G401 (cell line): ENCODE measurements at regions not wholly inside any gene's neighbourhood (a gene's known extent, or its start where the extent isn't known, plus 50 kb on each side); places are given as distances from the start of the nearest gene placed in this dataset.

Experiments used
- DNase-seq: peaks from one replicate; pipeline ENCODE4 v3.0.0-alpha.2; 2015; ENCODE audit warnings: low spot score
- in situ Hi-C: cut with HindIII; loops from 2 replicates; pipeline ENCODE4 v1.10.0; 2016; ENCODE audit warnings: low sequenced_read_pairs, mixed read lengths

- in situ Hi-C loops, result no loop called here
- peak; percentile 7 for DNase-seq
These were observed 146.7 kb downstream of the CTTN start for GRCh38 chr11:70544774-70545609.

DNA sequence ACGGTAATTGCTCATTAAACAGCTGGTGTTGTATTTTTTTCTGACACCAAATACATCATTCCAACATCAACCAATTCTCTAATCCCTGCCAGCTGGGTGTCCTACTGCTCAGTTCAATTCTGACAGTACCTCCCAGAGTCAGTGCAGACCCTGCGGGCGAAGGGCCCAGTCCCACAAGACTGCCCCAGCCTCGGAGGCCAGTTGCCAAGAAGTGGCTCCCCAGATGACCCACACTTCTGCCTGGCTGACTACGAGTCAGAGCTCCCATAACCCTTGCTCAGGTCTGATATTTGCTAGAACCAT, 147.2 kb downstream of the CTTN start:
- DNase-seq, result no peak
- in situ Hi-C loops, result no loop called here

DNA sequence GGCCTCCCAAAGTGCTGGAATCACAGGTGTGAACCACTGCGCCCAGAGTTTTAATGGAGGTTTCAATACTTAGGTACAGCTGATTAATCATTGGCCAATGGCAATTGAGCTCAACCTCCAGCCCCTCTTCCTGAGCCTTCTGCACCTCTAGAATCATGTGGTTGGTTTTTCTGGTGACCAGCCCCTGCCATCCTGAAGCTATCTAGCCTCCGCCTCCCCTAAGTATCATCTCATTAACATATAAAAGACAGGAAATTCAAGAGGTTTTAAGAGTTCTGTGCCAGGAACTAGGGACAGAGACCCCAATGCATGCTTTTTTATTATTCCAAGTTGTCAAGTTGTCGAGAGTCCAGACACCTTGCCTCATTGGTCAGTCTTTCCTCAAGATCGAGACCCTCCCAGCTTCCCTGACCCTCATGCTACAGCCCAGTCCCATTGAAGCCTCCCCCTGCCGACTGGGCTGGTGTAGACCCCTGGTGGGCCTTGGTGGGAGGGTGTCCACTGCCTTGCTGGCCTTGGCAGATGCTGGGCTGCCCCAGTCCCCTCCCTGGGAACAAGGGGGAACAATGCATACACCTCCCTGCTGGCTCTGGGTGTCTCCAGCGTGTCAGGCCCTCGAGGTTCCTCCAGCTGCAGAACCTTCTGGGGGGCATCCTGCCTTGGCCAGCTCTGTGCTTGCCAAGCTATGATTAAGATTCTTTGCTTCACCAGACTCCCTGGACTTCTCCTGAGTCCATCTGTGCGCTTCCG, 148.0 kb downstream of the CTTN start:
- DNase-seq, result no peak
- in situ Hi-C loops, result no loop called here

DNA sequence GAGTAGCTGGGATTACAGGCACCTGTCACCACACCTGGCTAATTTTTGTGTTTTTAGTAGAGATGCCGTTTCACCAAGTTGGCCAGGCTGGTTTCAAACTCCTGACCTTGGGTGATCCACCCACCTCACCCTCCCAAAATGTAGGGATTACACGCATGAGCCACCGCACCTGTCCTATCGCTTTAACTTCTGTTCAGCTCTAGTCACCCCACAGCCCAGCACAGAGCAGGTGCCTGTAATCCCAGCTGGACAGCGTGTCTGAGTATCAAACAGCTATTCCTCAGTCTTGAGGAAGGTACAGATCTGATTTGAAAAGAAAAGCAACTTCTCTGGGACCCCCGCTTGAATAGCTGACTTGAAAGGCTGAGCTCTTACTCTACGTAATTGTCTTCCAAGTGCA, 149.1 kb downstream of the CTTN start:
- in situ Hi-C loops, result no loop called here
- no peak for DNase-seq

GRCh38 chr11:70547821-70548670, 149.7 kb downstream of the CTTN start:
- in situ Hi-C loops, result no loop called here
- no peak for DNase-seq

- in situ Hi-C loops, result no loop called here
- DNase-seq, result no peak
These were observed 150.6 kb downstream of the CTTN start for GRCh38 chr11:70548976-70549375.

DNA sequence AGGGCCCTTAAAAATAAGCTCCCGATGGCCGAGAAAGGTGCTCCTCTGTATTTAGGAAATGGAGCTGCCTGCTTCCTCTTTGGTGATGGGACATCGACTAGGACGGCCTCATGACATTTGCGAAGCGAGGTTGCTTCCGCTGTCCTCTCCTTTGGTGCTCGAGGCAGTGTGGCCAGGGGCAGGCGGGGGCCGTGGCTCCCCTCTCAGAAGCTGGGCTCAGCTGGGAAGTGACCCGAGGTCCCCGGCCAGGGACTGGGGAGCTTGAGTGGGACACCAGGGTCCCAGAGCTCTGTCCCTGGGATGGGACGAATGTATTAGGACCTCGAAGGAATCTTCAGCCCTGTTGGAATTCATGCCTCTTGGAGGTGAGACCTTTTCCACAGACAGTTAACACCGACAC, 151.1 kb downstream of the CTTN start:
- in situ Hi-C loops, result no loop called here
- DNase-seq, result no peak

GRCh38 chr11:70549796-70550195, 151.5 kb downstream of the CTTN start:
- DNase-seq, result no peak
- in situ Hi-C loops, result no loop called here

DNA sequence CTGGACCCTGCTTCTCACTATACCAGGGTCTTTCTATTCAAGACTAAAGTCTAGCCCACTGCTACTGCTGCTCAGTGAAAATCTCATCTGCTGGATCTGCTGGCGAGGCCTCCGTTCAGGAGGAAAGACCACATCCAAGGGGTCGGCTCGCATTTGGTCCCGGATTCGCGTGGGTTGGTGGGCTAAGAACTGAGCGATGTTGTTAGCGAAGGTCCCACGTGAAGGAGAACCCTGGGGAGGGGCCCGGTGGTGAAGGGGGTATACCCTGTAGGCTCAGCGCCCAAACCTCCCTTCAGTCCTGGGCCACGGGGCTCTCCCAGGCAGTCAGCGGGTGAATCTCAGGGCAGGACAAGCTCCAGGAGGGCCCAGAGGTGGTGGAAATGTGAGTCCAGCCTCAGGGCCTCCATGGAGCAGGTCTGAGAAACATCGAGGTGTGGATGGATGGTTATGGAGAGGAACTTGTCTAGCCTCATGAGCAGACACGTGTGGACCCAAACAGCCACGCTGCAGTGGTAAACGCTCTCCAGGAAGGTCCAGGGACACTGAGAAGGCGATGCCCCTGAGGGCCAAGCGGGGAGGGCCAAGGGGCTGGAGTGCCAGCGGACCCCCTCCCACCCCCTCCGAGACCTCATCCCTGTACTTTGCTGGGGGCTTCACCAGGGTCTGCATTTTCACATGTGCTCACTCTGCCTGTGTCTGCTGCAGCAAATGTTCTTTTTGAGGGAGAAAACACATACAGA, 152.3 kb downstream of the CTTN start:
- in situ Hi-C loops, result no loop called here
- no peak for DNase-seq

- in situ Hi-C loops, result no loop called here
- DNase-seq, result no peak
These were observed 153.2 kb downstream of the CTTN start for GRCh38 chr11:70551351-70552166.

DNA sequence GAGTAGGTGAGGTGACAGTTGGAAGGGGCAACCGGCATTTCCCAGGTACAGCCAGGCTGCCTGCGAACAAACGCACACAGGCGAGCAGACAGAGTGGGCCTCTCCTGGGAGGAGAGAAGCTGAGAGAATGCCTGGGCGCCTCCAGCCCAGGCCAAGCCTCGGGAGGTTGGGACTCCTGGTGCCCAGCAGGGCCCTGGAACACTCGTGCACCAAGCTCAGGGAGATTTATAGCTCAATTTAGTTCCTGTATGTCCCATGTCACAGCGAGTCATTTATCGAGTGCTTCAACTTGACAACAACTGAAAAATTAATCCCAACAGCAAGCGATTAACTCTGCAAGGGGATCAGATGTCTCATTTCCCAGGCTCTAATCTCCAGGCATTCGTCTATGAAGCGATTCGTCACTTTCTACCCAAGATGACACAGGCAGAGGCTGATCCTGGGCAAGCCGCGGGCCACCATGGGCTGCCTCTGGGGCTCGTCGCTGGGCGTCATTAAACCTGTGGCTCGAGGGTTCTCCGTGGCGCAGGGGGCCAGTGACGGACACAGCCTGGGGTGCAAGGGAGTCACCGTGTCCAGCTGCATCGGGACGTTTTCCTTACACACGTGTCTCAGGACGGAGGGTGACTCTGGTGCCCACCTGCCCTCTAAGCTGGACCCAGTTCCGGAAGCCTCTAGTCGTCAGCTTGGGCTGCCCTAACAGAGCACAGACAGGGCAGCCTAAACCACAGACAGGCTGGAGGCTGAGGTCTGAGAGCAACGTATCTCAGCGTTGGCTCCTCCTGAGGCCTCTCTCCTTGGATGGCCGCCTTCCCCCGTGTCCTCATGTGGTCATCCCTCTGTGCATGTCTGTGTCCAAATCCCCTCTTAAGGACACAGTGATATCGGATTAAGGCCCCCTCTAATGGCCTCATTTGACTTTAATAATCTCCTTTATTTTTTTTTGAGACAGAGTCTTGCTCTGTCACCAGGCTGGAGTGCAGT, 154.1 kb downstream of the CTTN start:
- in situ Hi-C loops, result no loop called here
- DNase-seq, result no peak

GRCh38 chr11:70555078-70555477, 156.7 kb downstream of the CTTN start:
- in situ Hi-C loops, result no loop called here
- DNase-seq, result no peak

DNA sequence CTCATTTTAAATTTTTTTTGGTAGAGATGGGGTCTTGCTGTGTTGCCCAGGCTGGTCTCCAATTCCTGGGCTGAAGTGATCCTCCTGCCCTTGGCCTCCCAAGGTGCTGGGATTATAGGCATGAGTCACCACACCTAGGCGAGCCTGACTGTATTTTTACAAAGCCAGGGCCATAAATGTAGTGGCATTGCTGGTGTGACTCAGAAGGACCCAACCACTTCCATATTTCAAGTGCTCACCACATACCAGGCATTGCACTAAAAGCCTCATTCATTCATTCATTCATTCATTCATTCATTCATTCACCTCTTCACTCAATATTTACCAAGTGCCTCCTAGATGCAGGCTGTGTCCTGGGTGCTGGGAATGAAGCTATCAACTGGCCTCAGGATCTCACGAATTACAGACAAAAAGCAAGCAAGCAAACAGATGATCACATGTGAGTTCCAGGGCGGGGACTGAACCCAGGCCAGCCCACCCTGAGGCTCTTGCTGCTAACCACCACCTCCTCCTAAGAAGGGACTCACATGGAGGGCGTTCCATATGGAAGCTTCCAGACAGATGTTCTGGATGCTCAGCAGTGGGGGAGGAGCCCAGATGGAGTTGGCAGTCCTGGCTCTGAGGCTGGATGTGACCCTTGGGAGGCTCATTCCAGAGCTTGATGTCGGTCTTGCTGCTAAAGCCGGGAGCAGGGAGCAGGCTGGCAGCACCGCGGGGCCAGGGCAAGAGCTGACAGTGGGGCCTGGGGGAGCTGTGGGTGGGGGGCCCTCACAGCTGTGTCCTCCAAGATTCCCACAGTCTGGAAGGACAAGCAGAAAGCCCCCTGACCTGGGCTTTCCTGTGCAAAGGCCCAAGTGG, 158.8 kb downstream of the CTTN start:
- in situ Hi-C loops, result no loop called here
- no peak for DNase-seq

- in situ Hi-C loops, result no loop called here
- DNase-seq, result no peak
These were observed 159.6 kb downstream of the CTTN start for GRCh38 chr11:70557742-70558485.

GRCh38 chr11:70558681-70559080, 160.4 kb downstream of the CTTN start:
- DNase-seq, result no peak
- in situ Hi-C loops, result no loop called here

DNA sequence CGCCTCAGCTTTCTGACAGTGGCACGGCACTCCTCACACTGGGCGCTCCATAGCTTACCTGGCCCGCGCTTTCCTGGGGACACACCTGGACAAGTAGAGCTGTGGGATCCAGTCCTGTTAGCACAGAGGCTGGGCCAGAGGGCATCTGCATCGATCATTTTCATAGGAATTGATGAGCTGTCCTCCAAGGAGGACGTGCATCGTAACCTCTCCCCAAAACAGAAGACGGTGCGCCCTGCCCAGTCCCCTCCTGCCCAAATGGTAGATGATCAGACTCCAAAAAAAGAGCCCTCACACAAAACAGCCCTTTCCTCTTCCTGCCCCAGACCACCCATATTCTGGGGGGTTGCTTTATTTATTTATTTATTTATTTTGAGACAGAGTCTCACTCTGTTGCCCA, 161.2 kb downstream of the CTTN start:
- in situ Hi-C loops, result no loop called here
- no peak for DNase-seq
